ENCODE measurements at regions not wholly inside any gene's neighbourhood (a gene's known extent, or its start where the extent isn't known, plus 50 kb on each side); places are given as distances from the start of the nearest gene placed in this dataset.

GRCh38 chr11:127474766-127475165 is 474.2 kb upstream of the KIRREL3 start:
- no peaks in the 10 kb centered on the region for H3K27me3 ChIP-seq (ENCODE audit: low read depth, low read length)
- no peaks in the 10 kb centered on the region for H3K4me1 ChIP-seq (ENCODE audit: low read length)
- H3K4me3 ChIP-seq (ENCODE audit: low read length), result no peak overlapping the region
- TF ChIP-seq CTCF (IDR thresholded peaks at IDR 0.05; ENCODE audit: low read depth, low read length), result no peak
- TF ChIP-seq EZH2phosphoT487 (IDR thresholded peaks at IDR 0.05; ENCODE audit: low read depth), result no peak
- H3K9ac ChIP-seq (ENCODE audit: low read length), result no peak overlapping the region
- H3K9me3 ChIP-seq (ENCODE audit: insufficient read depth, low read length), result no peaks in the 10 kb centered on the region
- no peaks in the 10 kb centered on the region for H3K79me2 ChIP-seq (ENCODE audit: low read length)
- no peak overlapping the region for H3K27ac ChIP-seq (ENCODE audit: low read length)
- H3K36me3 ChIP-seq (replicated peaks; ENCODE audit: low read depth, low read length), result no peaks in the 10 kb centered on the region
- H4K20me1 ChIP-seq (ENCODE audit: insufficient read depth, low read length), result no peaks in the 10 kb centered on the region
- no peak overlapping the region for H3K4me2 ChIP-seq (ENCODE audit: low read length)
- no peak overlapping the region for H2AFZ ChIP-seq (ENCODE audit: low read depth, low read length)

- H4K20me1 ChIP-seq (ENCODE audit: insufficient read depth, low read length), result no peaks in the 10 kb centered on the region
- no peak overlapping the region for H2AFZ ChIP-seq (ENCODE audit: low read depth, low read length)
- H3K4me2 ChIP-seq (ENCODE audit: low read length), result no peak overlapping the region
- no peaks in the 10 kb centered on the region for H3K4me1 ChIP-seq (ENCODE audit: low read length)
- no peak overlapping the region for H3K4me3 ChIP-seq (ENCODE audit: low read length)
- H3K27me3 ChIP-seq (ENCODE audit: low read depth, low read length), result no peaks in the 10 kb centered on the region
- H3K79me2 ChIP-seq (ENCODE audit: low read length), result no peaks in the 10 kb centered on the region
- H3K27ac ChIP-seq (ENCODE audit: low read length), result no peak overlapping the region
- no peak overlapping the region for H3K9ac ChIP-seq (ENCODE audit: low read length)
- H3K36me3 ChIP-seq (replicated peaks; ENCODE audit: low read depth, low read length), result no peaks in the 10 kb centered on the region
- TF ChIP-seq EZH2phosphoT487 (IDR thresholded peaks at IDR 0.05; ENCODE audit: low read depth) (no peak), CTCF (IDR thresholded peaks at IDR 0.05; ENCODE audit: low read depth, low read length) (no peak)
- no peaks in the 10 kb centered on the region for H3K9me3 ChIP-seq (ENCODE audit: insufficient read depth, low read length)
These were observed 471.9 kb upstream of the KIRREL3 start for GRCh38 chr11:127472505-127472904.

- Histone ChIP-seq H4K20me1 (ENCODE audit: insufficient read depth, low read length) (no peaks in the 10 kb centered on the region), H3K4me1 (ENCODE audit: low read length) (no peaks in the 10 kb centered on the region), H3K79me2 (ENCODE audit: low read length) (no peaks in the 10 kb centered on the region), H3K9ac (ENCODE audit: low read length) (no peak overlapping the region), H3K4me2 (ENCODE audit: low read length) (no peak overlapping the region), H3K9me3 (ENCODE audit: insufficient read depth, low read length) (no peaks in the 10 kb centered on the region), H2AFZ (ENCODE audit: low read depth, low read length) (no peak overlapping the region), H3K27ac (ENCODE audit: low read length) (no peak overlapping the region), H3K36me3 (replicated peaks; ENCODE audit: low read depth, low read length) (no peaks in the 10 kb centered on the region), H3K4me3 (ENCODE audit: low read length) (no peak overlapping the region), H3K27me3 (ENCODE audit: low read depth, low read length) (no peaks in the 10 kb centered on the region)
- no peak for TF ChIP-seq EZH2phosphoT487 (IDR thresholded peaks at IDR 0.05; ENCODE audit: low read depth)
- TF ChIP-seq CTCF (IDR thresholded peaks at IDR 0.05; ENCODE audit: low read depth, low read length), result peak; percentile 32
These were observed 471.1 kb upstream of the KIRREL3 start for GRCh38 chr11:127471662-127472061.

- H3K9ac ChIP-seq (ENCODE audit: low read length), result no peak overlapping the region
These were observed 469.8 kb upstream of the KIRREL3 start for GRCh38 chr11:127470306-127470884.

More at GRCh38 chr11:127470306-127470884, 469.8 kb upstream of the KIRREL3 start:
- H2AFZ ChIP-seq (ENCODE audit: low read depth, low read length), result no peak overlapping the region
- H3K4me2 ChIP-seq (ENCODE audit: low read length), result no peak overlapping the region
- no peaks in the 10 kb centered on the region for H3K36me3 ChIP-seq (replicated peaks; ENCODE audit: low read depth, low read length)
- no peaks in the 10 kb centered on the region for H3K79me2 ChIP-seq (ENCODE audit: low read length)
- H3K4me3 ChIP-seq (ENCODE audit: low read length), result no peak overlapping the region
- H4K20me1 ChIP-seq (ENCODE audit: insufficient read depth, low read length), result no peaks in the 10 kb centered on the region
- H3K27ac ChIP-seq (ENCODE audit: low read length), result no peak overlapping the region
- no peaks in the 10 kb centered on the region for H3K4me1 ChIP-seq (ENCODE audit: low read length)
- no peaks in the 10 kb centered on the region for H3K9me3 ChIP-seq (ENCODE audit: insufficient read depth, low read length)
- TF ChIP-seq CTCF (IDR thresholded peaks at IDR 0.05; ENCODE audit: low read depth, low read length) (peak; percentile 26; the same call in 1 of the 2 replicates), EZH2phosphoT487 (IDR thresholded peaks at IDR 0.05; ENCODE audit: low read depth) (no peak)
- no peaks in the 10 kb centered on the region for H3K27me3 ChIP-seq (ENCODE audit: low read depth, low read length)

All from OCI-LY3 (cell line).